ENCODE measurements at regions not wholly inside any gene's neighbourhood (a gene's known extent, or its start where the extent isn't known, plus 50 kb on each side); places are given as distances from the start of the nearest gene placed in this dataset.

- no peak overlapping the region for H3K4me3 ChIP-seq (ENCODE audit: low read depth in 1 of 2, low read length in 1 of 2)
- no peaks in the 10 kb centered on the region for H3K9me3 ChIP-seq
- TF ChIP-seq CTCF (IDR thresholded peaks at IDR 0.05) = no peak
- no peaks in the 10 kb centered on the region for H3K4me1 ChIP-seq (ENCODE audit: control insufficient read depth in 1 of 2, insufficient read depth in 1 of 2, low read depth in 1 of 2, low read length in 1 of 2)
- H3K36me3 ChIP-seq = no peaks in the 10 kb centered on the region
- H3K27ac ChIP-seq = no peak overlapping the region
- H3K27me3 ChIP-seq = peaks cover 3% of the 10 kb centered on the region
Measured at GRCh38 chr5:56321236-56321881, 88.2 kb upstream of the ANKRD55 start.

- no peak for TF ChIP-seq CTCF (IDR thresholded peaks at IDR 0.05)
- no peaks in the 10 kb centered on the region for H3K36me3 ChIP-seq
- no peaks in the 10 kb centered on the region for H3K27me3 ChIP-seq
- H3K27ac ChIP-seq = no peak overlapping the region
- H3K4me3 ChIP-seq (ENCODE audit: low read depth in 1 of 2, low read length in 1 of 2) = no peak overlapping the region
- no peaks in the 10 kb centered on the region for H3K4me1 ChIP-seq (ENCODE audit: control insufficient read depth in 1 of 2, insufficient read depth in 1 of 2, low read depth in 1 of 2, low read length in 1 of 2)
- no peaks in the 10 kb centered on the region for H3K9me3 ChIP-seq
Measured at GRCh38 chr5:56320686-56321085, 87.6 kb upstream of the ANKRD55 start.

- no peaks in the 10 kb centered on the region for H3K36me3 ChIP-seq
- TF ChIP-seq CTCF (IDR thresholded peaks at IDR 0.05) = no peak
- no peaks in the 10 kb centered on the region for H3K4me1 ChIP-seq (ENCODE audit: control insufficient read depth in 1 of 2, insufficient read depth in 1 of 2, low read depth in 1 of 2, low read length in 1 of 2)
- no peaks in the 10 kb centered on the region for H3K27me3 ChIP-seq
- H3K9me3 ChIP-seq = no peaks in the 10 kb centered on the region
- H3K27ac ChIP-seq = no peak overlapping the region
- H3K4me3 ChIP-seq (ENCODE audit: low read depth in 1 of 2, low read length in 1 of 2) = no peak overlapping the region
Measured at GRCh38 chr5:56319526-56320181, 86.5 kb upstream of the ANKRD55 start.

GRCh38 chr5:56317923-56318561, 84.9 kb upstream of the ANKRD55 start:
- H3K4me3 ChIP-seq (ENCODE audit: low read depth in 1 of 2, low read length in 1 of 2) = no peak overlapping the region
- no peak overlapping the region for H3K27ac ChIP-seq
- H3K36me3 ChIP-seq = no peaks in the 10 kb centered on the region
- TF ChIP-seq CTCF (IDR thresholded peaks at IDR 0.05) = no peak
- no peaks in the 10 kb centered on the region for H3K27me3 ChIP-seq
- no peaks in the 10 kb centered on the region for H3K4me1 ChIP-seq (ENCODE audit: control insufficient read depth in 1 of 2, insufficient read depth in 1 of 2, low read depth in 1 of 2, low read length in 1 of 2)
- H3K9me3 ChIP-seq = no peaks in the 10 kb centered on the region

GRCh38 chr5:56316299-56316994, 83.3 kb upstream of the ANKRD55 start:
- Histone ChIP-seq H3K4me3 (ENCODE audit: low read depth in 1 of 2, low read length in 1 of 2) (no peak overlapping the region), H3K27ac (no peak overlapping the region), H3K36me3 (no peaks in the 10 kb centered on the region), H3K27me3 (no peaks in the 10 kb centered on the region), H3K9me3 (no peaks in the 10 kb centered on the region), H3K4me1 (ENCODE audit: control insufficient read depth in 1 of 2, insufficient read depth in 1 of 2, low read depth in 1 of 2, low read length in 1 of 2) (no peaks in the 10 kb centered on the region)
- no peak for TF ChIP-seq CTCF (IDR thresholded peaks at IDR 0.05)

All from neutrophil (primary cell).